ENCODE measurements at regions not wholly inside any gene's neighbourhood (a gene's known extent, or its start where the extent isn't known, plus 50 kb on each side); places are given as distances from the start of the nearest gene placed in this dataset.

- TF ChIP-seq POLR2AphosphoS5 (IDR thresholded peaks at IDR 0.05) = no peak
- TF ChIP-seq CTCF (IDR thresholded peaks at IDR 0.05) = no peak
- no peak for TF ChIP-seq POLR2A (IDR thresholded peaks at IDR 0.05)
- TF ChIP-seq EP300 (IDR thresholded peaks at IDR 0.05) = no peak
These were observed 53.3 kb upstream of the NFE2L2 start for GRCh38 chr2:177317857-177318256.
